Loucy (cell line): ENCODE measurements at regions not wholly inside any gene's neighbourhood (a gene's known extent, or its start where the extent isn't known, plus 50 kb on each side); places are given as distances from the start of the nearest gene placed in this dataset.

Source experiments
- H2AFZ ChIP-seq: fragments of 200-600 bp; sonication (generic); 2 replicates; pipeline ENCODE4 v1.6.0; 2016; ENCODE audit warnings: antibody characterized with exemption, mild to moderate bottlenecking, low read length, moderate library complexity
- H3F3A ChIP-seq: fragments of 200-600 bp; 2 replicates; pipeline ENCODE4 v1.6.0; 2016; ENCODE audit warnings: antibody characterized with exemption, low read depth, mild to moderate bottlenecking
- H3K27me3 ChIP-seq: fragments of 200-600 bp; sonication (generic); 2 replicates; pipeline ENCODE4 v1.6.1; 2014; ENCODE audit warnings: low read length, mild to moderate bottlenecking; ENCODE audit not compliant: insufficient read depth, poor library complexity, severe bottlenecking
- H3K36me3 ChIP-seq: fragments of 200-600 bp; sonication (generic); 2 replicates; pipeline ENCODE4 v1.6.1; 2016; ENCODE audit warnings: low read length; ENCODE audit not compliant: insufficient read depth
- H3K4me1 ChIP-seq: fragments of 200-600 bp; sonication (generic); 2 replicates; pipeline ENCODE4 v1.5.1; 2014; ENCODE audit warnings: low read length, mild to moderate bottlenecking; ENCODE audit not compliant: insufficient read depth, poor library complexity, severe bottlenecking
- H3K4me2 ChIP-seq: fragments of 200-600 bp; sonication (generic); 2 replicates; pipeline ENCODE4 v1.6.0; 2014; ENCODE audit warnings: antibody characterized with exemption, low read length, low read depth, mild to moderate bottlenecking; ENCODE audit not compliant: poor library complexity, severe bottlenecking
- H3K4me3 ChIP-seq: fragments of 200-600 bp; sonication (generic); 2 replicates; pipeline ENCODE4 v1.5.1; 2014; ENCODE audit warnings: low read length, mild to moderate bottlenecking, mixed read lengths; ENCODE audit not compliant: poor library complexity, severe bottlenecking
- H3K79me2 ChIP-seq: fragments of 200-600 bp; sonication (generic); 2 replicates; pipeline ENCODE4 v1.6.1; 2014; ENCODE audit warnings: low read length; ENCODE audit not compliant: insufficient read depth
- H3K9ac ChIP-seq: fragments of 200-600 bp; sonication (generic); 2 replicates; pipeline ENCODE4 v1.6.0; 2014; ENCODE audit warnings: mild to moderate bottlenecking, low read depth, low read length, moderate library complexity; ENCODE audit not compliant: poor library complexity, severe bottlenecking
- H3K9me2 ChIP-seq: fragments of 200-600 bp; sonication (generic); replicated peaks from 2 replicates; pipeline ENCODE4 v1.6.1; 2016; ENCODE audit warnings: low read depth, low read length, mixed read lengths
- H3K9me3 ChIP-seq: fragments of 200-600 bp; sonication (generic); 2 replicates; pipeline ENCODE4 v1.6.1; 2014; ENCODE audit warnings: mild to moderate bottlenecking, antibody characterized with exemption, low read length, low read depth; ENCODE audit not compliant: insufficient read depth
- H4K20me1 ChIP-seq: fragments of 200-600 bp; sonication (generic); 2 replicates; pipeline ENCODE4 v1.6.0; 2014; ENCODE audit warnings: antibody characterized with exemption, low read length, mild to moderate bottlenecking; ENCODE audit not compliant: insufficient read depth, poor library complexity, severe bottlenecking
- CTCF ChIP-seq: fragments of 200-600 bp; sonication (generic); conservative IDR thresholded peaks from 2 replicates; pipeline ENCODE4 v1.5.1; 2014; ENCODE audit warnings: mild to moderate bottlenecking, antibody characterized with exemption, low read length
- EZH2phosphoT487 ChIP-seq: fragments of 200-600 bp; IDR thresholded peaks from 2 replicates; pipeline ENCODE4 v1.6.1; 2018; ENCODE audit warnings: antibody characterized with exemption, mild to moderate bottlenecking, moderate library complexity, borderline replicate concordance

DNA sequence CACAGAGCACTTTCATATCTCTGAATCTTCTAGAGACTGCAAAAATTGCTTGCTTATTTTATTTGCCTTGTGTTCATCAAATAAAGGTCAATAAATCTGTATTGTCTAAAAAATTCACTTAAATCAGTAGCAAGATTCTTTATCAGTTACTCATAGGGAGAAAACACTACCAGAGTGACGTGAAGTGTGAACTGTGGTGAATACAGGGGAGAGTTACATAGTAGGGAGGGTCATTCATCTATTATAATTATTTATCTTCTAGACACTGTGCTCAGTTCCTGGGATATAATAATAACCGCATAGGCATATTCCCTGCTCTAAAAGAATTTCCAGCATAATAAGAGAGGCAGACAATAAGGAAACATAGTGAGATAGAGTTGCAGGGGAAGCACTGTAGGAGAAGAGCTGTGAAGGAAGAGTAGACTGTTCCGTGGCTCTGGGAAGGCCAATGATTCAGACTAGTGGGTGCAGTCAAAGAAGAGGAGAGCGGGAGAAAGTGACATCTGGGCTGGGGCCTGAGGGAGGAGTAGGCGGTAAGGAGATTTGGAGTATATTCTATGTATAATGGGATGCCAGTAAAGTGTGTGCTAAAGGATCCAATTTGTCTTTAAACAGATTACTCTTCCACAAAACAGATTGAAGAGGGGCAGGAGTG is 84.0 kb upstream of the TDRD3 start:
- H3K4me2 ChIP-seq, result no peak overlapping the region

DNA sequence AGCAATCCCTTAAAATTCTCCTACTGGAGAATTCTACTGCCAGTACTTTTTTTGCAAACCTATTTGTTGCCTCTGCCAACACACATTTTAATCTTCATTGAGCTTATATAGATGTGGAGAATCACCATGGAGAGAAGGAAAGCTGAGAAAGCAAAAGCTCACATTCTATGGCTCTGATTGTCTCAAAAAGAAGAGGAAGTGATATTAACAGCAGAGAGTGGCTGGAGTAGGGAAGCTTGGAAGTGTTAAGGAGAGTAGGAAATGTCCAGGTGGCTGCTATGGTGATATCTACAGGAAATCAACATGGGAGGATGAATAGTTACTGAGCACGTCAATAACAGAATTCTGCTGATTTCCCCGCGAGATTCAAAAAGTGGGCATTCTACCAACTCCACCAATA is 78.8 kb upstream of the TDRD3 start:
- H3K4me1 ChIP-seq, result peaks cover 6% of the 10 kb centered on the region
- no peak overlapping the region for H3K4me2 ChIP-seq
- H3K79me2 ChIP-seq, result no peaks in the 10 kb centered on the region
- no peaks in the 10 kb centered on the region for H3K27me3 ChIP-seq
- 0 out of 2 replicates have a peak overlapping the region, but pooled peaks have one; percentile 28 for H2AFZ ChIP-seq
- no peaks in the 10 kb centered on the region for H4K20me1 ChIP-seq
- no peaks in the 10 kb centered on the region for H3K36me3 ChIP-seq
- no peaks in the 10 kb centered on the region for H3F3A ChIP-seq
- H3K9me3 ChIP-seq, result no peaks in the 10 kb centered on the region
- H3K4me3 ChIP-seq, result no peak overlapping the region
- H3K9me2 ChIP-seq, result no peaks in the 10 kb centered on the region
- no peak overlapping the region for H3K9ac ChIP-seq
- TF ChIP-seq EZH2phosphoT487, result no peak
- TF ChIP-seq CTCF, result no peak

More for the DNA sequence above, 84.0 kb upstream of the TDRD3 start:
- Histone ChIP-seq H3K9ac (no peak overlapping the region), H3K9me3 (no peaks in the 10 kb centered on the region), H3K9me2 (no peaks in the 10 kb centered on the region), H3K27me3 (no peaks in the 10 kb centered on the region), H3K36me3 (no peaks in the 10 kb centered on the region), H3K79me2 (no peaks in the 10 kb centered on the region), H3F3A (no peaks in the 10 kb centered on the region), H2AFZ (no peak overlapping the region), H3K4me3 (no peak overlapping the region), H3K4me1 (peaks cover 35% of the 10 kb centered on the region), H4K20me1 (no peaks in the 10 kb centered on the region)
- TF ChIP-seq CTCF, result no peak
- TF ChIP-seq EZH2phosphoT487, result no peak

- Histone ChIP-seq H3K4me1 (peaks cover 5% of the 10 kb centered on the region), H3K9me3 (no peaks in the 10 kb centered on the region), H3F3A (no peaks in the 10 kb centered on the region), H3K79me2 (no peaks in the 10 kb centered on the region), H3K4me3 (no peak overlapping the region), H3K4me2 (no peak overlapping the region), H3K27me3 (no peaks in the 10 kb centered on the region), H3K36me3 (no peaks in the 10 kb centered on the region), H3K9me2 (no peaks in the 10 kb centered on the region), H3K9ac (no peak overlapping the region), H4K20me1 (no peaks in the 10 kb centered on the region), H2AFZ (no peak overlapping the region)
- TF ChIP-seq CTCF (no peak), EZH2phosphoT487 (no peak)
These were observed 72.9 kb upstream of the TDRD3 start for GRCh38 chr13:60324131-60324530.
